Glutamatergic neuron (in vitro differentiated cells): ENCODE measurements at regions not wholly inside any gene's neighbourhood (a gene's known extent, or its start where the extent isn't known, plus 50 kb on each side); places are given as distances from the start of the nearest gene placed in this dataset.

Source experiments
- DNase-seq: peaks from one replicate; pipeline ENCODE4 v3.0.0; 2022
- H3K27ac Mint-ChIP-seq: one replicate; pipeline ENCODE4 v1.8.0; 2020; ENCODE audit warnings: mild to moderate bottlenecking, mixed read lengths, inconsistent platforms; ENCODE audit not compliant: unreplicated experiment
- H3K27me3 Mint-ChIP-seq: one replicate; pipeline ENCODE4 v1.8.0; 2020; ENCODE audit warnings: mild to moderate bottlenecking, moderate library complexity, mixed read lengths, inconsistent platforms; ENCODE audit not compliant: unreplicated experiment
- H3K36me3 Mint-ChIP-seq: one replicate; pipeline ENCODE4 v1.8.0; 2020; ENCODE audit warnings: mild to moderate bottlenecking, mixed read lengths, inconsistent platforms; ENCODE audit not compliant: unreplicated experiment
- H3K4me1 Mint-ChIP-seq: one replicate; pipeline ENCODE4 v1.8.0; 2020; ENCODE audit warnings: mild to moderate bottlenecking, low read depth, mixed read lengths, inconsistent platforms; ENCODE audit not compliant: unreplicated experiment
- H3K4me3 Mint-ChIP-seq: one replicate; pipeline ENCODE4 v1.8.0; 2020; ENCODE audit warnings: mild to moderate bottlenecking, mixed read lengths, inconsistent platforms; ENCODE audit not compliant: unreplicated experiment
- H3K9me3 Mint-ChIP-seq: one replicate; pipeline ENCODE4 v1.8.0; 2020; ENCODE audit warnings: mild to moderate bottlenecking, moderate library complexity, mixed read lengths, inconsistent platforms; ENCODE audit not compliant: unreplicated experiment
- CTCF ChIP-seq: fragments of 200-600 bp; sonication (generic); IDR thresholded peaks from one replicate; pipeline ENCODE4 v1.5.0; 2021; ENCODE audit not compliant: partially characterized antibody, unreplicated experiment

DNA sequence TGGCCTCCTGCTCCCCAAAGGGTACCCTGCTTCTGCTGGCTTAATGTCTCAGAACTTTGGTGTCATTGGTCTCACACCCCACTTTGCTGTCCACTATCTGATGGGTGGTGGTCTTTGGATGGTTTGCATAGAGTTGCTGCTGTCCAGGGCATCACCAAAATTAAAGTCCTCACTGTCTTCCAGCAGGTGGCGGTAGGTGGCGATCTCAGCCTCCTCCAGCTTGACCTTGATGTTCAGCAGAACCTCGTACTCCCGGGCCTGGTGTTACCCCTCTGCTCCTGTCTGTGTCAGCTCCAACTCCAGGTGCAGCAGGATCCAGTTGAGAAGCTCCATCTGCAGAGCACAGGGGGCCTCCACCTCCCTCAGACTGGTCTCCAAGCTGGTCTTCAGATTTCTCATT lies 1169.5 kb upstream of the PABPC4L start:
- no peak for TF ChIP-seq CTCF
- Mint-ChIP-seq H3K4me3 (no peak overlapping the region), H3K27ac (no peak overlapping the region), H3K36me3 (no peaks in the 10 kb centered on the region), H3K4me1 (no peaks in the 10 kb centered on the region), H3K9me3 (peaks cover 5% of the 10 kb centered on the region), H3K27me3 (peaks cover 2% of the 10 kb centered on the region)
- peak; percentile 30 for DNase-seq

GRCh38 chr4:135368831-135369230 lies 1167.2 kb upstream of the PABPC4L start:
- no peak overlapping the region for H3K4me3 Mint-ChIP-seq

DNA sequence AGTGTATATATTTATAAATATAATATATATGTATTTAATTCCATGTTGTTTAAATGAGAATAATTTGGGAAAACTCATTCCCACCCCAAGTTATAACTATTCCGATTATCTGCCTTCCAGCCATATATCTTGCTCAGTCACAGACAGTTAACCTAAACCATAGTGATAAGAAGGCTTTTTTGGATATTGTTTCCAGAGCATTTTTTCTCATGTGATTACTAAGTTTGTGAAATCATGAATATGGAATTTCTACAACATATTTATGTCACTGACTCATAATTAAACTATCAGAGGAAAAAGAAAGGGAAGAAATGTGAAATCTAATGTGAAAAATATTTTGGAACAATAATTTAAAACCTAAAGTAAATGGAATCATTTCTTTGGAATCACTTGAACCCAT lies 1163.5 kb upstream of the PABPC4L start:
- H3K27ac Mint-ChIP-seq: no peak overlapping the region
- no peaks in the 10 kb centered on the region for H3K36me3 Mint-ChIP-seq
- DNase-seq: no peak
- no peak for TF ChIP-seq CTCF
- no peak overlapping the region for H3K4me3 Mint-ChIP-seq
- no peaks in the 10 kb centered on the region for H3K27me3 Mint-ChIP-seq
- no peaks in the 10 kb centered on the region for H3K4me1 Mint-ChIP-seq
- H3K9me3 Mint-ChIP-seq: no peaks in the 10 kb centered on the region

More at GRCh38 chr4:135368831-135369230, 1167.2 kb upstream of the PABPC4L start:
- peaks cover 2% of the 10 kb centered on the region for H3K9me3 Mint-ChIP-seq
- no peaks in the 10 kb centered on the region for H3K27me3 Mint-ChIP-seq
- H3K36me3 Mint-ChIP-seq: no peaks in the 10 kb centered on the region
- TF ChIP-seq CTCF: no peak
- H3K4me1 Mint-ChIP-seq: no peaks in the 10 kb centered on the region
- no peak for DNase-seq
- H3K27ac Mint-ChIP-seq: no peak overlapping the region

DNA sequence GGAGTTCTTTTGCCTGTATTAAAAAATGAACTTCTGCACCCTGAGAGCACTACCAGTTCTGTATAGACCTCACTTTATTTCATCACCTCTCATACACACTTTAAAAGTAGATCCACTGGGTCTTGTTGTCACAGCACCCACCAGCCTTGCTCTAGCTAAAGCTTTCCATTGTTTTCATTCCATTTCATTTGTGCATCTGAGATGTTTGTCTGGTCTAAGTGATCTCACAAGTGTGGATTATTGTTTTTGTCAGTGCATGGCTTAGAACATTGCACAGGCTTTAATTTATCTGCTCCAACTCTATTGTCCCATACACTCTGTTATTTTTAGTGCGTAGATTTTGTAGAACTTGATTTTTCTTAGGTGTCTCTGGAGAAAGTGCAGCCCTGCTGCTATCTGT lies 1157.5 kb upstream of the PABPC4L start:
- Mint-ChIP-seq H3K9me3 (no peaks in the 10 kb centered on the region), H3K4me1 (no peaks in the 10 kb centered on the region), H3K27me3 (no peaks in the 10 kb centered on the region), H3K27ac (no peak overlapping the region), H3K4me3 (no peak overlapping the region), H3K36me3 (no peaks in the 10 kb centered on the region)
- no peak for TF ChIP-seq CTCF
- DNase-seq: no peak

DNA sequence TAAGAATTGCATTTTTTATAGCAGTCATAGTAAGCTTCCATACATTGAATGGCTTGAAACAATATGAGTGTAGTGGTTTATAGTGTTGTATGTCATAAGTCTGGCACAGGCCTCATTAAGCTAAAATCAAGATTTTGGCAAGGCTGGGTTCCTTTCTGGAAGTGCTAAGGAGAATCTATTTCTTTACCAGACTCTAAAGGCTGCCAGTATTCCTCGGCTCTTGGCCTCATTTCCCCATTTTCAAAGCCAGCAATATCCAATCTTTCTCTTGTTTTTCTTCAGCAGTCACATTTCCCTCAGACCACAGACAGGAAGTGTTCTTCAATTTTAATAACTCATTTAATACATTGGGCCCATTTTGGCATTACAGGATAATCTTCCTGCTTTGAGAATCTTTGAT lies 1155.5 kb upstream of the PABPC4L start:
- DNase-seq: no peak
- Mint-ChIP-seq H3K4me3 (no peak overlapping the region), H3K36me3 (no peaks in the 10 kb centered on the region)

More for the DNA sequence above, 1155.5 kb upstream of the PABPC4L start:
- Mint-ChIP-seq H3K4me1 (no peaks in the 10 kb centered on the region), H3K27me3 (no peaks in the 10 kb centered on the region), H3K9me3 (no peaks in the 10 kb centered on the region), H3K27ac (no peak overlapping the region)
- TF ChIP-seq CTCF: no peak
